SK-N-SH (cell line): ENCODE measurements at regions not wholly inside any gene's neighbourhood (a gene's known extent, or its start where the extent isn't known, plus 50 kb on each side); places are given as distances from the start of the nearest gene placed in this dataset.

Experiments
- JUND ChIP-seq: IDR thresholded peaks from 2 replicates; pipeline ENCODE4 v1.4.0; 2012
- MAX ChIP-seq: IDR thresholded peaks from 2 replicates; pipeline ENCODE4 v1.4.0; 2012; ENCODE audit warnings: low read depth
- POLR2AphosphoS5 ChIP-seq: IDR thresholded peaks from 2 replicates; pipeline ENCODE4 v1.6.1; 2012; ENCODE audit warnings: low read depth, low read length
- RFX5 ChIP-seq: IDR thresholded peaks from 2 replicates; pipeline ENCODE4 v1.6.1; 2012; ENCODE audit warnings: mild to moderate bottlenecking, improper control_type of control experiment, low read length
- RXRA ChIP-seq: IDR thresholded peaks from 2 replicates; pipeline ENCODE4 v1.4.0; 2012; ENCODE audit warnings: low read depth, mild to moderate bottlenecking, borderline replicate concordance
- TAF1 ChIP-seq: IDR thresholded peaks from 2 replicates; pipeline ENCODE4 v1.6.1; 2012; ENCODE audit warnings: low read depth, mild to moderate bottlenecking, low read length, moderate library complexity, borderline replicate concordance
- YY1 ChIP-seq: IDR thresholded peaks from 2 replicates; pipeline ENCODE4 v1.4.0; 2012; ENCODE audit warnings: low read depth, mild to moderate bottlenecking
- TF ChIP-seq, protein P1 (sequence below): fragments of 200-600 bp; sonication (generic); IDR thresholded peaks from 2 replicates; pipeline ENCODE4 v1.6.1; 2017; ENCODE audit warnings: antibody characterized with exemption, mild to moderate bottlenecking, moderate library complexity
- TF ChIP-seq, protein P2 (sequence below): IDR thresholded peaks from 2 replicates; pipeline ENCODE4 v1.6.1; 2012; ENCODE audit warnings: mild to moderate bottlenecking, low read depth, low read length, moderate library complexity
- TF ChIP-seq, protein P3 (sequence below): fragments of 150-350 bp; IDR thresholded peaks from 2 replicates; pipeline ENCODE4 v1.6.1; 2017; ENCODE audit warnings: antibody characterized with exemption, low read length, low read depth, borderline replicate concordance

- TF ChIP-seq, protein P1, sequence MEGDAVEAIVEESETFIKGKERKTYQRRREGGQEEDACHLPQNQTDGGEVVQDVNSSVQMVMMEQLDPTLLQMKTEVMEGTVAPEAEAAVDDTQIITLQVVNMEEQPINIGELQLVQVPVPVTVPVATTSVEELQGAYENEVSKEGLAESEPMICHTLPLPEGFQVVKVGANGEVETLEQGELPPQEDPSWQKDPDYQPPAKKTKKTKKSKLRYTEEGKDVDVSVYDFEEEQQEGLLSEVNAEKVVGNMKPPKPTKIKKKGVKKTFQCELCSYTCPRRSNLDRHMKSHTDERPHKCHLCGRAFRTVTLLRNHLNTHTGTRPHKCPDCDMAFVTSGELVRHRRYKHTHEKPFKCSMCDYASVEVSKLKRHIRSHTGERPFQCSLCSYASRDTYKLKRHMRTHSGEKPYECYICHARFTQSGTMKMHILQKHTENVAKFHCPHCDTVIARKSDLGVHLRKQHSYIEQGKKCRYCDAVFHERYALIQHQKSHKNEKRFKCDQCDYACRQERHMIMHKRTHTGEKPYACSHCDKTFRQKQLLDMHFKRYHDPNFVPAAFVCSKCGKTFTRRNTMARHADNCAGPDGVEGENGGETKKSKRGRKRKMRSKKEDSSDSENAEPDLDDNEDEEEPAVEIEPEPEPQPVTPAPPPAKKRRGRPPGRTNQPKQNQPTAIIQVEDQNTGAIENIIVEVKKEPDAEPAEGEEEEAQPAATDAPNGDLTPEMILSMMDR: no peak
- TF ChIP-seq POLR2AphosphoS5 (no peak), JUND (no peak), YY1 (no peak), RXRA (no peak), TAF1 (no peak), MAX (no peak), RFX5 (no peak)
- TF ChIP-seq, protein P2, sequence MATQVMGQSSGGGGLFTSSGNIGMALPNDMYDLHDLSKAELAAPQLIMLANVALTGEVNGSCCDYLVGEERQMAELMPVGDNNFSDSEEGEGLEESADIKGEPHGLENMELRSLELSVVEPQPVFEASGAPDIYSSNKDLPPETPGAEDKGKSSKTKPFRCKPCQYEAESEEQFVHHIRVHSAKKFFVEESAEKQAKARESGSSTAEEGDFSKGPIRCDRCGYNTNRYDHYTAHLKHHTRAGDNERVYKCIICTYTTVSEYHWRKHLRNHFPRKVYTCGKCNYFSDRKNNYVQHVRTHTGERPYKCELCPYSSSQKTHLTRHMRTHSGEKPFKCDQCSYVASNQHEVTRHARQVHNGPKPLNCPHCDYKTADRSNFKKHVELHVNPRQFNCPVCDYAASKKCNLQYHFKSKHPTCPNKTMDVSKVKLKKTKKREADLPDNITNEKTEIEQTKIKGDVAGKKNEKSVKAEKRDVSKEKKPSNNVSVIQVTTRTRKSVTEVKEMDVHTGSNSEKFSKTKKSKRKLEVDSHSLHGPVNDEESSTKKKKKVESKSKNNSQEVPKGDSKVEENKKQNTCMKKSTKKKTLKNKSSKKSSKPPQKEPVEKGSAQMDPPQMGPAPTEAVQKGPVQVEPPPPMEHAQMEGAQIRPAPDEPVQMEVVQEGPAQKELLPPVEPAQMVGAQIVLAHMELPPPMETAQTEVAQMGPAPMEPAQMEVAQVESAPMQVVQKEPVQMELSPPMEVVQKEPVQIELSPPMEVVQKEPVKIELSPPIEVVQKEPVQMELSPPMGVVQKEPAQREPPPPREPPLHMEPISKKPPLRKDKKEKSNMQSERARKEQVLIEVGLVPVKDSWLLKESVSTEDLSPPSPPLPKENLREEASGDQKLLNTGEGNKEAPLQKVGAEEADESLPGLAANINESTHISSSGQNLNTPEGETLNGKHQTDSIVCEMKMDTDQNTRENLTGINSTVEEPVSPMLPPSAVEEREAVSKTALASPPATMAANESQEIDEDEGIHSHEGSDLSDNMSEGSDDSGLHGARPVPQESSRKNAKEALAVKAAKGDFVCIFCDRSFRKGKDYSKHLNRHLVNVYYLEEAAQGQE: no peak
- TF ChIP-seq, protein P3, sequence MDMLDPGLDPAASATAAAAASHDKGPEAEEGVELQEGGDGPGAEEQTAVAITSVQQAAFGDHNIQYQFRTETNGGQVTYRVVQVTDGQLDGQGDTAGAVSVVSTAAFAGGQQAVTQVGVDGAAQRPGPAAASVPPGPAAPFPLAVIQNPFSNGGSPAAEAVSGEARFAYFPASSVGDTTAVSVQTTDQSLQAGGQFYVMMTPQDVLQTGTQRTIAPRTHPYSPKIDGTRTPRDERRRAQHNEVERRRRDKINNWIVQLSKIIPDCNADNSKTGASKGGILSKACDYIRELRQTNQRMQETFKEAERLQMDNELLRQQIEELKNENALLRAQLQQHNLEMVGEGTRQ: no peak
Observed at GRCh38 chr21:16169779-16170178, 440.0 kb downstream of the USP25 start.
